COLO668 (cell line): ENCODE measurements at regions not wholly inside any gene's neighbourhood (a gene's known extent, or its start where the extent isn't known, plus 50 kb on each side); places are given as distances from the start of the nearest gene placed in this dataset.

Source experiments
- DNase-seq: peaks from one replicate; lab custom pipeline; 2025; ENCODE audit not compliant: unreplicated experiment; lab: John Stamatoyannopoulos, UW

DNA sequence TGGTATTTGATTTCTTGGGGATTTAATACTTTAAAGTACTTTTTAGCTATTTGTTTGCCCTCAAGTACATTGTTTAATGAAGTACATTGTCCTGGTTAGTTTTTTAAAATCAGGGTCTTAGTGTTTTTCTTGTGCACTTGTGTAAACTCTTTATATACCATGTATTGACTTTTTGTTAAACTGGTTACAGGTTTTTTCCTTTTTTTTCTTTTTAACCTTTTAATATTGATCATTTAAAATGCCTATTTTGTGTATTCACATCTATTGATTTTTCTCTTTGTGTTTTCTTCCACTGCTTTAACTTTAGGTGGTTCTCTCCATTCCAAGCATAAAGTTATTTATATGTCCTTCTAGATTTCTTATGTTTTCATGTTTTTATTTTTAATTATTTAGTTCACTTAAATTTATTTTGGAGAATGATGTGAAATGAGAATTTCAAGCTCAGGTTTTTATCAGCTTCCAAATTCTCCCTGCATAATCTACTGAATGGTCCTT is 84.5 kb upstream of the MYCN start:
- no peak for DNase-seq

DNA sequence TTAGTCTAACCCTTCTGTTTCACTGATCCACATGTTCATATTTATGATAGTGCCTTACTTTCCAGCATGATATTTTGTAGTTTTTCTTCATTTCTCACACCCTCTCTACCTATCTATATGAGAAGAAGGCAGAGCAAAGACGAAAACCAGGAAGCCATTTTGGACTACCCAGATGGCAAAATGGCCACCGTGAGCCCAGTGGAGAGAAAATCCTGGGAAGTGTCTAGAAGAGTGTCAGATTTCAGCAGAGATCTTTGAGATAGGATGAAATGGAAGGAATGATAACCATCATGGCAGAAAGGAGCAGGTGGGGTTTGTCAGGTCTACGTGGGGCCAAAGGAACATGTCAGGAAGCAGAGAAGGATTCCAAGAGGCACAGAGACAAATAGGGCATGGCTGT is 84.0 kb upstream of the MYCN start:
- DNase-seq, result no peak

DNA sequence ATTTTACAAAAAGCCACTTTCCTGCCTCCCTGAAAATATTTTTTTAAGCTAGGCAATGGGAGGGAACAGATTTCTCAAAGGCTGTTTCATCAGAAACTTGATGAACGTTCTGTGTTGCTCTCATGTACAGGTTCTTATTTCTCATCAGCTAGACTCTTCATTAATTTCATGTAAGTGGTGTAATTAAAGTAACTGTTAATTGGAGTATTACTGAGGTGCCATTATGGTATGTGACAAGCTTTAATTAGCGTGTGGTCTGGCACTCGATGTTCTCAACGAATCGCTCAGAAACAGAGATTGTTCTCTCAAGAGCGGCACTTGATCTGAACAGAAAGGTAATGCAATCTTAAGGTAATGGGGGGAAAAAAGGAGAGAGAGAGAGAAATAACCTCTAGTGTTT is 81.9 kb upstream of the MYCN start:
- DNase-seq, result no peak

DNA sequence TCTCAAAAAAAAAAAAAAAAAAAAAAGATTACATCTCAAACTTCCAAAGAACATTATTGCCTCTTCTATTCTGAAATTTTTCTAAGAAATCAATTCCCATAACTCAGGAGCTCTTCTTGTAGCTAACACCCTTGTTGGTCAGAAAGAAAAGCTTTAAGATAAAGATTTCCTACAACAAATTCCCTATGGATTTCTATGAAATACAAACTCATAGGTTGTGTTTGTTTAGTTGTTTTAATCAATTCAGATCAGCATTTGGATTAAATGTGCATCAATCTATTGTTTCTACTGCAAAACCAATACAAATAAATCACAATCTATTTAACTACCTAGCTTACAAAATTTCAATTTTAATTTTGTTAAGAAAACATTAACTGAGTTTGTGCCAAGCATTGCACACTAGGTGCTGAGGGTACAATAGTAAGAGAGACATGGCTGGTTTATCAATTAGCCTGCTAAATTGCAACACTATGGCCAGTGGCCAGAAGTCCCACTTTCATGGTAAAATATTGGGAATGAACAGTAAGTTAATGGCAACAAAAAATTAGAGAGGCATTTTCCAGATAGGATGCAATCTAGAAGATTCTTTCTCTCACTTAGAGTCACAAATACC is 80.2 kb upstream of the MYCN start:
- DNase-seq, result no peak

- no peak for DNase-seq
Observed at GRCh38 chr2:15860760-15861159, 79.6 kb upstream of the MYCN start.

DNA sequence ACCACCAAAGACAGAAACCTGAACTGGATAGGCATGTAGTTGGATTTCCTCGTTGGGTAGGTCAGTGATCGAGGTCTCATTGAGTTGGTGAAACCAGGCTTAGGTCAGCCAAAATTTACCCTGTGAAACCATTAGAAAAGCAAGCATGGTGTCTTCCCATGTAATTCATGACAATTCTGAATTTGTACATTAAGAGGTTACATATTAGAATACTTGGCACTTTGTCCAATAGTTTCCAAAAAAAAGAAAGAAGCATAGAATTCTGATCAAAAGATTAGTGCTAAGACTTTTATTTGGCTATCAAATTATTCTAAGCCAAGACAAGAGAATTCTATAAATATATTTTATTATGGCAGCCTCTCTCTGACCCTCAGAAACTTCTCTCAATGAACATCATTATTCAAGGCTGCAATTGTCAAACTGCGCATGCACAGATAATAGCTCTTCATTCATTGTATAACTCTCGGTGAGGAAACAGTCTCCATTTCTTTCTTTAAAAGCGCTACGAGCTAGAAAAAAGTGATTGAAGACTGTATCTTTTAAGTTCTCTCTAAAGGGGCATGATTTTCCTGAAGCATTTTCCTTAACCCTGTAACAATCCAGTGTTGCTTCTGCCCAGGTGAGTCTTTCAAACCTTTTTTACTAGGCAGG is 79.1 kb upstream of the MYCN start:
- no peak for DNase-seq

- no peak for DNase-seq
Observed at GRCh38 chr2:15861898-15862297, 78.5 kb upstream of the MYCN start.

- no peak for DNase-seq
Observed at GRCh38 chr2:15863089-15863488, 77.3 kb upstream of the MYCN start.

DNA sequence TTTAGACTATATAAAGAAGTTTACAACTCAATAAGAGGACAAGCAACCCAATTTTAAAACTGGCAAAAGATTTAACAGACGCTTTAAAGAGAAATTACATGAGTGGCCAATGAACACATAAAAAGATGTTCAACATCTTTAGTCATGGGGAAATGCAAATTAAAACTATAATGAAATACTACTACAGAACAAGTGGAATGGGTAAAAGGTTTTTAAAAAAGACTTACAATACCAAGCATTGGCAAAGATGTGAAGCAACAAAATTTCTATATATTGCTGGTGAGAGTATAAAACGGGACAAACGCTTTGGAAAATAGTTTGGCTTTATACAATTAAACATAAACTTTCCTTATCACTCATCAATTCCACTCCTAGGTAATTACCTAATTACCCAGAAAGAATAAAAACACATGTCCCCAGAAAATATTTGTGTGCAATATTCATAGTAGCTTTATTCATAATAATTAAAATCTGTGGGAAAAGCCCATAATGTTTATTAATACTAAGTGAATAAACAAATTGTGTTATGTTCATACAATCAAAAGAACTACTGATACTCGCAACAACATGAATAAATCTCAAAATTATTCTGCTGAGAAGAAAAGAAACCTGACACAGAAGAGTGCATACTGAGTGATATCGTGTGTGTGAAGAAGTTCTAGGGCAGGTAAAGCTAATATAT is 76.7 kb upstream of the MYCN start:
- no peak for DNase-seq

DNA sequence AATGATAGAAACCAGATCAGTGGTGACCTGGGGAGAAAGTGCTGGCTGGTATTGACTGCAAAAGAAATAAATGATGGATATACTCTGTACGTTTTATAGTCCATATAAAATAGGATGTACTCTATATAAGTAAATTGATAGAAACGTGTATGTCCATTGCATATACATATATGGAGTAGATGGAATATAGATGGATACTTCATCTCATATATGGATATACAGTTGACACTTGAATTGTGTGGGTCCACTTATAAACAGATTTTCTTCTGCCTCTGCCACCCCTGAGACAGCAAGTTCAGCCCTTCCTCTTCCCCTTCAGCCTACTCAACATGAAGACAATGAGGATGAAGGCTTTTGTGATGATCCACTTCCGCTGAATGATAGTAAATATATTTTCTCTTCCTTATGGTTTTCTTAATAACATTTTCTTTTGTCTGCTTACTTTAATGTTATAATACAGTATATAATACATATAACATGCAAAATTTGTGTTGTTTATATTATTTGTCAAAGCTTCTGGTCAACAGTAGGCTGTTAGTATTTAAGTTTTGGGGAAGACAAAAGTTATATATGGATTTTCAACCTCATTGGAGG is 76.1 kb upstream of the MYCN start:
- DNase-seq, result no peak

GRCh38 chr2:15865923-15866322 is 74.4 kb upstream of the MYCN start:
- no peak for DNase-seq

- DNase-seq, result no peak
Observed at GRCh38 chr2:15866563-15867193, 73.7 kb upstream of the MYCN start.

DNA sequence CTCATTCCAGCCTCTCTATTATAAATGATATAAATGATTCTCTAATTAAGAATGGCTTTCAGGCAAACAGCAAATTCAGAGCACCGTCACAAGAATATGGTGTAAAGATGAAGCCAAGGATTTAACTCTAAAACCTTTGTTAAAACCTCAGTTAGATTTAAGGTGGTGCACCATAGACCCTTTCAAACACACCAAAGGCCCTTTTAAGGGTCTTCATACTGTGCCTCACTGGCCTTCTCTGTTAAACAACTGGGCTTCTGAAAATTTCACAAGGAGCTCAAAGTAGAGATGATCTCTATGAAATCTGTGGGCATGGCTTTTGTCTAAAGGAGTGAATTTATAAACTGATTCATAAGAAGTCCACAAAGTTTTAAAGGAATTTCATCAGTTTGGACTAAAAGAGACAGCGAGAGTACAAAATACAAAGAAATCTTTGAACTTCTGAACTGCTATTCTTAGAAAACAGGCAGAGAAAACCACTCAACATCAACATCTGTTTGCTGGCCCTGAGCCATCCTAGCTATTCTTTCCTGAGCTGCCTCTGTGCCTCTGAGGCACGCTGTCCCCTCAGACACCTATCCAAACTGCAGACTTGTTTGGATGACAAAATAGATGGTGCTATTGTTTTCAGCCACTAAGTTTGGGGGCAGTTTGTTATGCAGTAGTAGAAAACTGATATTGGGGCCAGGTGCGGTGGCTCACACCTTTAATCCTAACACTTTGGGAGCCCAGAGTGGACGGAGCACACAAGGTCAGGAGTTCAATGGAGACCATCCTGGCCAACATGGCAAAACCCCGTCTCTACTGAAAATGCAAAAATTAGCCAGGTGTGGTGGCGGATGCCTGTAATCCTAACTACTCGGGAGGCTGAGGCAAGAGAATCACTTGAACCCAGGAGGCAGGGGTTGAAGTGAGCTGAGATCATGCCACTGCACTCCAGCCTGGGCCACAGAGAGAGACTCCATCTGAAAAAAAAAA is 72.9 kb upstream of the MYCN start:
- DNase-seq, result no peak

- DNase-seq, result no peak
Observed at GRCh38 chr2:15868186-15868585, 72.2 kb upstream of the MYCN start.

- DNase-seq, result no peak
Observed at GRCh38 chr2:15868704-15869103, 71.6 kb upstream of the MYCN start.

- no peak for DNase-seq
Observed at GRCh38 chr2:15869396-15869795, 71.0 kb upstream of the MYCN start.

- no peak for DNase-seq
Observed at GRCh38 chr2:15869871-15870270, 70.5 kb upstream of the MYCN start.

DNA sequence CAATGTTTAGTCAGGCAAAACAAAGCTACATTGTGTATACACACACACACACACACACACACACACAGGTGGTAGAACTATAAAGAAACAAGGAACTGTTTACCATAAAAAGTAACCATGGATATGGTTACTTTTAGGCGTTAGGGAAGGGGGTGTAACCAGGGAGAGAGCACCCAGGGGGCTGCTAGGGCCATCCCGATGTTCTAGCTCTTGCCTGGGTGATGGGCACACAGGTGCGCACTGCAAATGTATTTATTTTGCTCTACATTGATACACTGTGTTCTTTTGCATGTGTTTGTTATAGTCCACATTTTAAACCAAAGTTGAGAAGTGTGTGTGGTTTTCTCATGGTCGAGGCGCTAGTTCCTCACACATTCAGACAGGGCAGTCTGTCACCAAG is 69.8 kb upstream of the MYCN start:
- no peak for DNase-seq

DNA sequence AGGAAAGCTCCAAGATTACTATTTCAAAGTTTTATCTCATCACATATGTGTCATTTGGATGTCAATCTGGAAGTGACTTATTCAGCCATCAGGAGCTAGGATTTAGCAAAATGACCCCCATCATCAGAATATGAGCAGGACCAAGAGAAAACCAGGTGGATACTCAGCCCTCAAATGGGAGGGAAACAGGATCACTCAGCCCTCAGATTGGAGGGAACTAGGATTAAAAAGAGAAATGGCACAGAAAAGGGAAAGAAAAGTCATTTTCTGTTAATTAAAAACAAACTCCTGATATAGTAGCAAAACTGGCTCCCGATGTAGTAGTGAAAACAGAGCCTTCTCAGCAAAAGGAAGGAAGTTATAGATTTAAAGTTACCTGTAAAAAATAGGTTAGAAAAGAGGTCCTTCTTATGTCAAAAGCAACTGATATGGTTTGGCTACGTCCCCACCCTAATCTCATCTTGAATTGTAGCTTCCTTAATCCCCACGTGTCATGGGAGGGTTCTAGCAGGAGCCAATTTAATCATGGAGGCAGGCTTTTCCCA is 69.0 kb upstream of the MYCN start:
- DNase-seq, result no peak

DNA sequence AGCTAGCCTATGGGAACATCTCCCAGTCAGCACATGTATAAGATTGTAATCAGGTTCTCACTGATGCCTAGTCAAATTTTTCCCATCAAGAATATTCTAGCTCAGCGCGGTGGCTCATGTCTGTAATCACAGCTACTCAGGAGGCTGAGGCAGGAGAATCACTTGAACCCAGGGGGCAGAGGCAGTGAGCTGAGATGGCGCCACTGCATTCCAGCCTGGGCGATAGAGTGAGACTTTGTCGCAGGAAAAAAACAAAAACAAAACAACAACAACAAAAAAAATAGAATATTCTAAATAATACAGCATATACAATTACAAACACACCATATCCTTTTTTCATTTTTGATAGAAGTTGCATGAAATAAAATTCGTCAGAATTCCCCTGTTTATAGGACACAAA is 67.5 kb upstream of the MYCN start:
- DNase-seq, result no peak
